Kasumi-1 (cell line): ENCODE measurements at regions not wholly inside any gene's neighbourhood (a gene's known extent, or its start where the extent isn't known, plus 50 kb on each side); places are given as distances from the start of the nearest gene placed in this dataset.

Source experiments
- DNase-seq, 2 experiments: peaks; one replicate each; lab custom pipeline; 2025; lab: John Stamatoyannopoulos, UW

DNA sequence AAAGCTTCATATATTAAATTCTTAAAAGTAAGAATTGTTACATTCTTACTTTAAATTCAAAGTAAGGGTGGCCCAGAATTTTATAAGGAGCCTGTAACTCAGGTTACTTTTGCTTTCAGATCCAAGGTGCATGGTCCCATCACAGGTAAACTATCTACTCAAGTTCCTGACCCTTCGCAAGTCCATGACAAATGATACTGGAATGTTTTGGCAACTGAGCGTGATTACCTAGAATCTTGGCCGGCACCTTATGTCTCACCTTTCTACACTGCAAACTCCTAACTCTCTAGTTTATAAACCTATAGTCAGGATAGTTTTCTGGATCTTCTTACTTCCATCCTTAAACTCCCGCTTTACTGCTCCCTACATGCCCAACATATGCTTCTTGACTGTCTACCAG is 67.9 kb upstream of the HMGN3 start:
- DNase-seq: no peak

DNA sequence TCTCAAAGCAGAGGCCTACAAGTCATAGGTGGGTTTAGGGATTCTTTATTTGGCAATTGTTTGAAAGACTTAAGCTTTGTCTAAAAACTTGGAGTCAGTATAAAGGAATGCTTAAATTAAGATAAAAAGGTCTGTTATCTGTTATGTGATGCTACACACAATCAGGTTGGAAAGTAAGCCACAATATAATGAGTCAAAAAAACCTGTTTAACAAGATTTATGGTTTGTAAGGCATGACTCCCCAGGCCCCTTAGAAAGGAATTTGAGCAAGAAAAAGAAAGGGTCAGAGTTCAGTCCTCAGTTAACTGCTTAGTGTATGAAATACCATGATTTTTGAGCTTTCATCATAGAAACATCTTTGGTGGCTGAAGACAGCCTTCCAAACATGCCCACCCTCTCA is 66.8 kb upstream of the HMGN3 start:
- DNase-seq: no peak

DNA sequence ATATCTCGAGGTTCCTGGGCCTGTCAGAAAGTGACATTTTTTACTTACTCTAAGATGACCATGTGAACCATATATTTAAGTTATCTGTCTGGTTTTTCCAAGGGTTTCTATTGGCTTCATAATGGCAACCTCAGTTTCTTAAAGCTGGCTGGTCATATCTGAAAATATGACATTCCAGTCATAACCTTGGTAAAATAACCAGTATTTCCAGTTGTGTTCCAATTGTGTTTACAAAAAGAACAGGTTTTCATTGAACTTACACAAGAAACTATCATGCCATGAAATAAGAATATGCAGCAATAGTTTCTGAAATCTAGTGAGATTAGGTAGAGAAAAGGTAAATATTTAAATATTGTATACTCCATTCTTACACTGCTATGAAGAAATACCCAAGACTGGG is 61.7 kb upstream of the HMGN3 start:
- no peak for DNase-seq
